Stomach smooth muscle (tissue), 2 donors: ENCODE measurements at regions not wholly inside any gene's neighbourhood (a gene's known extent, or its start where the extent isn't known, plus 50 kb on each side); places are given as distances from the start of the nearest gene placed in this dataset.

ENCODE experiments used
- H3K27ac ChIP-seq: one replicate; pipeline ENCODE4 v1.7.0; 2013; ENCODE audit warnings: mild to moderate bottlenecking, low read length, inconsistent platforms
- H3K27me3 ChIP-seq, 2 donors: one replicate each; pipeline ENCODE4 v1.7.0; 2013; ENCODE audit warnings: low read length in 2 of 2; ENCODE audit not compliant: insufficient read depth in 2 of 2, control insufficient read depth in 1 of 2
- H3K36me3 ChIP-seq, 2 donors: one replicate each; pipeline ENCODE4 v1.7.0; 2013; ENCODE audit warnings: low read length in 2 of 2; ENCODE audit not compliant: control insufficient read depth in 2 of 2, insufficient read depth in 2 of 2
- H3K4me1 ChIP-seq: one replicate; pipeline ENCODE4 v1.7.0; 2013; ENCODE audit warnings: low read length; ENCODE audit not compliant: control insufficient read depth, insufficient read depth
- H3K4me3 ChIP-seq, 2 donors: one replicate each; pipeline ENCODE4 v1.7.0; 2013; ENCODE audit warnings: low read length in 2 of 2
- H3K9ac ChIP-seq, 2 donors: one replicate each; pipeline ENCODE4 v1.7.0; 2013; ENCODE audit warnings: low read length in 2 of 2, mild to moderate bottlenecking in 1 of 2
- H3K9me3 ChIP-seq, 2 donors: one replicate each; pipeline ENCODE4 v1.7.0; 2013; ENCODE audit warnings: low read length in 2 of 2; ENCODE audit not compliant: control insufficient read depth in 2 of 2
- donor health status: healthy.
- donor health status: Pancreatic carcinoma.

DNA sequence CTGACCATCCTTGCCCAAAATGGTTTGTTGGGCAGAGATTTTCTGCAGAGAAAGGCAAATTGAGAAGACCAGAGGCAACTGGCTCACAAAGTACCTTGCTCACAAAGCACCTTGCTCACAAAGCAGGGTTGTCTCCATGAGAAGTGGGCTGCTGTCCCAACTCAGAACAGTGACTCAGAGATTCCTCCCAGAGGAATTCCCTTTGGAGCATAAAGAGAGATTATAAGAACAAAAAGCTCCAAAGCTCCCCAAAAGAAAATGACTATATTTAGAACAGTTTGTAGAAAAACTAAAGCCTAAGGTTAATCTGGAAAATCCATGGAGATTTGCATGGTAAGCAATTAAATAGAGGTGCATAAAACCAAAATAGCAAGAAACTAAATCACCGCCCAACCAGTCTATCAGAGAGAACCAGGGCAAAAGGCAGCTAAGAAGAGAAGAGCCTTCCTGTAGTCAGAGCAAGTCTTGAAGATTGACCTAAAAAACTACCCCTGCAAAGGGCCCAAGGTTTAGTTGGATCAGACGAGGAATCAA is 731.4 kb downstream of the FAT4 start:
- Histone ChIP-seq H3K4me1 (no peaks in the 10 kb centered on the region), H3K9ac (no peak overlapping the region), H3K27ac (no peak overlapping the region), H3K4me3 (no peak overlapping the region), H3K36me3 (no peaks in the 10 kb centered on the region), H3K9me3 (no peaks in the 10 kb centered on the region), H3K27me3 (no peaks in the 10 kb centered on the region)

DNA sequence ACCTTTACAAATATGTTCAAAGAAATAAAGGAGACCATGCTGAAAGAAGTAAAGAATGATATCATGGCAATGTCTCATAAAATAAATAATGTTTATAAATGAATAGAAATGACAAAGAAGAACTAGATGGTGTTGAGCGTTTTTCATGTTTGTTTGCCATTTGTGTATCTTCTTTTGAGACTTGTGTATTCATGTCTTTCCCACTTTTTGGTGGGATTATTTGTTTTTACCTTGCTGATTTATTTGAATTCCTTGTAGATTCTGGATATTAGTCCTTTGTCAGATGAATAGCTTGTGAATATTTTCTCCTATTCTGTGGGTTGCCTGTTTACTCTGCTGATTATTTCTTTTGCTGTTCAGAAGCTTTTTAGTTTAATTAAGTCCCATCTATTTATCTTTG is 732.4 kb downstream of the FAT4 start:
- Histone ChIP-seq H3K27ac (no peak overlapping the region), H3K36me3 (no peaks in the 10 kb centered on the region), H3K4me1 (no peaks in the 10 kb centered on the region), H3K27me3 (no peaks in the 10 kb centered on the region), H3K4me3 (no peak overlapping the region), H3K9me3 (no peaks in the 10 kb centered on the region), H3K9ac (no peak overlapping the region)

DNA sequence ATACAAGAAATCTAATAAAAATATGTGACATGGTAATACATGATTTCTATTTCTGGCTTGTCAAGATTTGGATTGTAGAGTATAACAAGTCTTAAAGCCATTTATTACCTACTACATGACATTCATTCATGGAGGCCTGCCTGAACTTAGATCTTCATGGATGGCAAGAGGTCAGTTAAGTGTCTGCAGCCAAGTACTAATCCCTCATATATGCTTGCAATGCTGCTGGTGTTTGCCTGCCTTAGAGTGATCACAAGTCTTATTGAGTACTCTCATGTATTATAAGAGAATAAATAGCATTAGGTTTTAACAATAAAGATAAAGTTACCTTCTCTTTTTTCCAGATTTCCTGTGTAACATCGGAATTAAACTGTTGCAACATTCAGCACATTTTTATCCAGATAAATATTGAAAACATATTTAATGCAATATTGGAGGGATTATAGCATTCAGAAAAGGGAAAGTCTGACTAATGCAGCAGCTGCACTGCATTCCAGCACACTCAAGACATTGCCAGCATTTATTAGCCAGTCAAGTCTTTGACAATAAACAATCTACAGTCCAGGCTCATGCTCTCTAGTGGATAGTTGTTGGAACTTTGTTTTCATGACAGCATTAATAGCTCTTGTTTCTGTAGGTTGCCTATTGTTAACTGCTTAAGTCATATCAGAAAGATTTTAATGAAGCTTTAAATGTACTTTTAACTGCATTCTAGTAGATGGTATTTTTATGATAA is 737.1 kb downstream of the FAT4 start:
- no peak overlapping the region for H3K27ac ChIP-seq
- no peaks in the 10 kb centered on the region for H3K27me3 ChIP-seq
- no peaks in the 10 kb centered on the region for H3K9me3 ChIP-seq
- H3K4me3 ChIP-seq: no peak overlapping the region
- H3K36me3 ChIP-seq: no peaks in the 10 kb centered on the region
- H3K4me1 ChIP-seq: no peaks in the 10 kb centered on the region
- no peak overlapping the region for H3K9ac ChIP-seq

DNA sequence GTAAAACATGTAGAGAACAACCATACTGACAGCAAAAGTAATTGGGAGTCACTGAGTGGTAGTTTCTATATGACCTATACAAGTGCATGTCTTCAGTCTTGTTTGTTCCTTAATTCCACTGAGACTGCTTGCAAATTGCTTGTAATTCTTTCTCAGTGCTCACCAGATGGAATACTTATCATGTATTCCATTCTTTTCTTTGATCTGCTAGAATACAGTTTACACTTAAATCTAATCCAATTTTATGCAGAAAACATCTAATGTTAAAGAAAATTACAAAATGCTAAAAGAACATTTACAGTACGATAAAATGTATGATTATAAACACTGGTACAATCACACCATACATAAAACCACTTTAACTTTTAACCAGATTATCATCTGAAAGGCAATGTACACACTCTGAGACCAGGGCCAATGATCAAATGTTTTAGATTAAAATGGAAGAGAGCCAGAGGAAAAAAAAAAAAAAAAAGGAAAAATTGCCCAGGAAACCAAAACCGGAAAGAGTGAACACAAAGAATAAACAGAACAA is 741.4 kb downstream of the FAT4 start:
- no peak overlapping the region for H3K9ac ChIP-seq
- H3K27ac ChIP-seq: no peak overlapping the region
- H3K4me3 ChIP-seq: no peak overlapping the region
- no peaks in the 10 kb centered on the region for H3K27me3 ChIP-seq
- no peaks in the 10 kb centered on the region for H3K9me3 ChIP-seq
- no peaks in the 10 kb centered on the region for H3K4me1 ChIP-seq
- no peaks in the 10 kb centered on the region for H3K36me3 ChIP-seq

DNA sequence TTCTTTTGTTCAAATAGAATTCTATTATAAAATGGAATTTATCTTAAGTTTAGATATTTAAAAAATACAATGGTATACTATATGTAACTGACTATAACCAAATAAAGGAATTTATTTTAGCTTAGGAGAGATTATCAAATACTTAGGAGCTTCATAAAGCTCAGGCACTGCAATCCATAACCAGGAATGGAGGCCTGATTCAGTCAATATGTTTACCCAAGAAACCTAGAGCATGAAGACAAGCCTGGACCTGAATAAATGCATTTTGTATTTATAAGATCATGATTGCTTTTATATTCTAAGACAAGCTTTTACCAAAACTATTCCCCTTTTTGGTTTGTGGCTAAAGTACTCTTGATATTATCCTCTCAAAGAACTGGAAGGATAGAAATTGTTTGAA is 742.6 kb downstream of the FAT4 start:
- H3K27ac ChIP-seq: no peak overlapping the region
- no peak overlapping the region for H3K4me3 ChIP-seq
- no peaks in the 10 kb centered on the region for H3K4me1 ChIP-seq
- H3K9ac ChIP-seq: no peak overlapping the region
- no peaks in the 10 kb centered on the region for H3K27me3 ChIP-seq
- H3K36me3 ChIP-seq: no peaks in the 10 kb centered on the region
- no peaks in the 10 kb centered on the region for H3K9me3 ChIP-seq

DNA sequence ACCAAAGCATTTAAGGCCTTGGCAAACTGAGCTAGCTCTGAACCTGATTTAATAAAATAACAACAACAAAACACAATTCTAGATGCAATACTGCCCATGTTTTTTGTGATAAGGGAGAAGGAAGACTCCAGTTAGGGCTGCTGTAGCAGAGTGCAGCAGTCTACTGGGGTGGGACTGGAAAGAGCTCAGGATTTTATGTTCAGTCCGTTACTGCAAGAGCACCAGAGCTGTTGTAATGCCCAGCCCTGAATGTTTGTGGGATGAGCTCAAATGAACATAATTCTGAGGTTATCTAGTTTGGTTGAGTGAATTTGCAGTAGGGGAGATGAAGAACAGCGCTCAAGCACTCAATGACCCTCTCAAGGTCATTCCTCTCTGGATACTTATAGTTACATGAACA is 743.8 kb downstream of the FAT4 start:
- Histone ChIP-seq H3K27me3 (no peaks in the 10 kb centered on the region), H3K4me3 (no peak overlapping the region), H3K9me3 (no peaks in the 10 kb centered on the region), H3K36me3 (no peaks in the 10 kb centered on the region), H3K4me1 (no peaks in the 10 kb centered on the region), H3K27ac (no peak overlapping the region), H3K9ac (no peak overlapping the region)

DNA sequence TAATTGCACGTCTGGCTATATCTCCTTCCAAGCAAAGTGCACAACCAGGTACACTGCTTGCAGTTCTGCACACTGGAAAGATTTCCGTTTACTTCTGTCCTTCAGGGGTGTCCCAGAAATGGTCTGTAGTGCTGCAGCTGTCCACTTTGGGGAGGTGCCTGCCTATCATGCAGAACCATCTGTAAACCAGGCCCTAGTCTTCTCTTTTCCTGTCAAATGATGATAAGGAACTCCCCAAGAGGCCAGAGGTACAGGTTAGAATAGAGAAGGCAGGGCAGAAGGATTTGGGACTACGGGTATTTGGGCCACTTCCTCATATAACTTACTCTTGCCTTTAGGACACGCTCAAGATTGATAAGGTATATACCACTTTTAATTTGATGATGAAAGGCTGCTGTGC is 746.9 kb downstream of the FAT4 start:
- no peaks in the 10 kb centered on the region for H3K27me3 ChIP-seq
- no peak overlapping the region for H3K27ac ChIP-seq
- H3K9me3 ChIP-seq: no peaks in the 10 kb centered on the region
- no peak overlapping the region for H3K4me3 ChIP-seq
- H3K4me1 ChIP-seq: no peaks in the 10 kb centered on the region
- H3K36me3 ChIP-seq: no peaks in the 10 kb centered on the region
- H3K9ac ChIP-seq: no peak overlapping the region

DNA sequence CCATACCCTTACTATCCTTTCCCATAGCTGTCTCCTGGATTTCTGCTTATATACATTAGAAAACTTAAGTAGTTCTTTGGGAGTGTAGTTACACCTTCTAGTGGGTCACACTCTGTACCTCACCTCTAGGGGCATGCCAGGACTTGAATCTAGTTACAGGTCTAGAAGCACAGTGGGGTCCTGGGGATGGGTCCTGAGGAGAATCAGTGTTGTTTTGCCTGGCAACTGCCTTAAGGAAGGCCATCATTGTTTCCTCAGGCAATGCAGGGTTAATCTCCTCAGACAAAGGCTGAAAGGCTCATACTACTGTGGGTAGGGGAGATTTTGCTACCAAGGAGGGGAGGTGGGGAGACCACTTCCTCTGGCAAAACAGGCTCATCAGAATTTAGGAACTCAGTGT is 750.3 kb downstream of the FAT4 start:
- Histone ChIP-seq H3K9ac (no peak overlapping the region), H3K9me3 (no peaks in the 10 kb centered on the region), H3K27me3 (no peaks in the 10 kb centered on the region), H3K27ac (no peak overlapping the region), H3K4me3 (no peak overlapping the region), H3K36me3 (no peaks in the 10 kb centered on the region), H3K4me1 (no peaks in the 10 kb centered on the region)

DNA sequence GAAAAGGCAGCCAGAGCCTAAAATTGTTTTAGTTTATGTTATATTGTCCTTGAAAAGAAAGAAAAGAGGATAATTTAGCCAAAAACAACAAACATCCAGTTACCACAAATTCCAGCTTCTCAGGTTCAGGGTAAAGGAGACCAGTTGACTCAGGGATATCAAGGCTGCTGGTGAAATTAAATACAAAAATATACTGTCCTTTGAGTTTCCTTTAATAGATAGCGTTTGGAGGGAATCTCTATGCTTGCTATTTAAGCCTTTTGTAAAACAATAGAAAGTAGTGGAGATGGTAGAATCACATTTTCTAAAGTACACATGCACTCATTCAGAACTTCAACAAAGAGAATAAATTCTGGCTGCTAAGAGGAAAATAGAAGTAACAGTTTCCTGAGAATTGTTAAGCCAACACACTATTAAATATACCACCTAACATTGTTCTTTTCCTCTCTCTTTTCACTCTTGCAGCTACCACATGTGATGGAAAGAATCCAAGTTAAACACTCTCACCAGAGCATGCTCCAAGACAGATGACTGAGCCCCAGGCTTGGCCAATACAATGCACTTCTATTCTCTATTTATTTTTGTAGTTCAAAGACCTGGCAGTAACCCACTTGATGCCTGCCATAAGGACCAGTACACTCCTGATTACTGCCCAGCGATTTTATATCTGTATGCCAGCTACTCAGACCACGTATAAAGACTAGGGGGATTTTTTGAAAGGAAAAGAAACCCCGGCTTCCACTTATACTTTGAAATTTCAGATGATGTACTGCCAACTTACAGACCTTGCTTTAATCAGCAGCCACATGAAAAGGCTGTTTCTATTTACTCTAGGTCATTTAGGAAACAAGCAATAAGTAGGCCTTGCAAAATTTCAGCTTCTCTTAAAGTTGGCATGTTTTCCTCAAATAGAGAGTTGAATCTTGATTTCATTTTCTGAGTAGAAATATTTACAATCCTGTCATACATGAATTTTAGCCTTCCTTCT is 756.9 kb downstream of the FAT4 start:
- Histone ChIP-seq H3K27ac (no peak overlapping the region), H3K27me3 (no peaks in the 10 kb centered on the region), H3K36me3 (no peaks in the 10 kb centered on the region), H3K4me3 (peak overlapping the region in 1 of 2 donors; percentile 3), H3K9me3 (no peaks in the 10 kb centered on the region), H3K4me1 (no peaks in the 10 kb centered on the region), H3K9ac (peak overlapping the region in 1 of 2 donors; percentile 21)

DNA sequence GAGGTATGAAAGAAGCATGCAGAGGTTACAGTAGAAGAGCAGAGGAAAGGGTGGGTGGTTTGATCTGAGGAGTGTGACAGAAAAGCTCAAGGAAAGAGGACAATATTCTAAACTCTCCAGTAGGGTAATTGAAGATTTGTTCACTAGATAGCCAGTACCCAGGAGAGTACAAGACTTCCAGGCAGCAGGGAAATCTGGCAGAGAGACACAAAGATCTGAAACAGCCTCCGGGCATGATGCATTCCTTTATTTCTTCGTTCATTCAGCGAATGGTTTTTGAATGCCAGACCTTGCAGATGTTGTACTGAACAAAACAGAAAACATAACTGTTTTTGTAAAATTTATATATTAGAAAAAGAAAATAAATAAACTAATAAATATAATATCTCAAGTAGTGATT is 766.6 kb downstream of the FAT4 start:
- no peaks in the 10 kb centered on the region for H3K36me3 ChIP-seq
- H3K9ac ChIP-seq: no peak overlapping the region
- H3K27me3 ChIP-seq: no peaks in the 10 kb centered on the region
- no peaks in the 10 kb centered on the region for H3K4me1 ChIP-seq
- H3K27ac ChIP-seq: no peak overlapping the region
- H3K4me3 ChIP-seq: no peak overlapping the region
- no peaks in the 10 kb centered on the region for H3K9me3 ChIP-seq
